WTC11 (cell line): ENCODE measurements at regions not wholly inside any gene's neighbourhood (a gene's known extent, or its start where the extent isn't known, plus 50 kb on each side); places are given as distances from the start of the nearest gene placed in this dataset.

Source experiments
- ATAC-seq: fragments of 200-7000 bp; cut with Tn5 transposase; 2 replicates; pipeline ENCODE4 v1.10.0; 2021; ENCODE audit warnings: mild to moderate bottlenecking, moderate library complexity
- CTCF ChIA-PET: fragments of 300-600 bp; sonication (Branson Sonifier 250); formaldehyde crosslinking; loops from one replicate; lab custom pipeline; 2021; ENCODE audit warnings: antibody characterized with exemption; lab: Charles Lee
- POLR2A ChIA-PET: fragments of 350-600 bp; sonication (Branson Sonifier 250); formaldehyde crosslinking; loops from one replicate; lab custom pipeline; 2021; ENCODE audit warnings: antibody characterized with exemption; lab: Charles Lee
- DNase-seq: peaks from one replicate; pipeline ENCODE4 v3.0.0; 2021; ENCODE audit warnings: low spot score
- H3K27ac Mint-ChIP-seq: 2 replicates; pipeline ENCODE4 v1.8.0; 2021; ENCODE audit warnings: mixed read lengths
- H3K27me3 Mint-ChIP-seq: 2 replicates; pipeline ENCODE4 v1.8.0; 2021; ENCODE audit warnings: low read depth, mild to moderate bottlenecking, moderate library complexity, mixed read lengths
- H3K36me3 Mint-ChIP-seq: 2 replicates; pipeline ENCODE4 v1.8.0; 2021; ENCODE audit warnings: mixed read lengths
- H3K4me1 Mint-ChIP-seq: 2 replicates; pipeline ENCODE4 v1.8.0; 2022; ENCODE audit warnings: mixed read lengths
- H3K4me3 Mint-ChIP-seq: 2 replicates; pipeline ENCODE4 v1.8.0; 2021; ENCODE audit warnings: mild to moderate bottlenecking, moderate library complexity, mixed read lengths
- H3K9me3 Mint-ChIP-seq: 2 replicates; pipeline ENCODE4 v1.8.0; 2021; ENCODE audit warnings: mixed read lengths
- CBFB ChIP-seq: sonication (generic); formaldehyde crosslinking; IDR thresholded peaks from 2 replicates; pipeline ENCODE4 v1.8.1; 2022; ENCODE audit warnings: mild to moderate bottlenecking, low read depth, missing genetic modification reagents
- CREM ChIP-seq: sonication (generic); formaldehyde crosslinking; IDR thresholded peaks from 2 replicates; pipeline ENCODE4 v1.8.1; 2022; ENCODE audit warnings: mild to moderate bottlenecking, missing genetic modification reagents, moderate library complexity
- ELF4 ChIP-seq: sonication (generic); formaldehyde crosslinking; IDR thresholded peaks from 2 replicates; pipeline ENCODE4 v1.8.1; 2022; ENCODE audit warnings: low read depth, mild to moderate bottlenecking, moderate library complexity, missing genetic modification reagents
- ESRRA ChIP-seq: sonication (generic); formaldehyde crosslinking; IDR thresholded peaks from 2 replicates; pipeline ENCODE4 v1.8.1; 2022; ENCODE audit warnings: mild to moderate bottlenecking, missing genetic modification reagents, borderline replicate concordance
- FOXK1 ChIP-seq: sonication (generic); formaldehyde crosslinking; IDR thresholded peaks from 2 replicates; pipeline ENCODE4 v1.8.0; 2022; ENCODE audit warnings: mild to moderate bottlenecking, moderate library complexity, missing genetic modification reagents
- FOXP1 ChIP-seq: sonication (generic); formaldehyde crosslinking; IDR thresholded peaks from 2 replicates; pipeline ENCODE4 v1.8.0; 2022; ENCODE audit warnings: missing genetic modification reagents, mild to moderate bottlenecking, moderate library complexity, borderline replicate concordance
- GABPB1 ChIP-seq: sonication (generic); formaldehyde crosslinking; IDR thresholded peaks from 2 replicates; pipeline ENCODE4 v1.8.1; 2023; ENCODE audit warnings: mild to moderate bottlenecking, missing genetic modification reagents
- GRHL2 ChIP-seq: fragments of 250-450 bp; sonication (Bioruptor Pico); IDR thresholded peaks from 2 replicates; pipeline ENCODE4 v1.8.0; 2022; ENCODE audit warnings: mild to moderate bottlenecking, moderate library complexity; ENCODE audit not compliant: insufficient replicate concordance, severe bottlenecking
- HMGA2 ChIP-seq: fragments of 250-450 bp; sonication (Bioruptor Pico); IDR thresholded peaks from 2 replicates; pipeline ENCODE4 v1.4.0; 2021; ENCODE audit warnings: mild to moderate bottlenecking, moderate library complexity
- JUN ChIP-seq: sonication (generic); formaldehyde crosslinking; IDR thresholded peaks from 2 replicates; pipeline ENCODE4 v1.8.0; 2023; ENCODE audit warnings: mild to moderate bottlenecking, missing genetic modification reagents
- RORB ChIP-seq: fragments of 250-450 bp; sonication (Bioruptor Pico); IDR thresholded peaks from 2 replicates; pipeline ENCODE4 v1.9.0; 2021; ENCODE audit warnings: mild to moderate bottlenecking
- TEAD1 ChIP-seq: sonication (generic); formaldehyde crosslinking; IDR thresholded peaks from 2 replicates; pipeline ENCODE4 v1.8.0; 2022; ENCODE audit warnings: mild to moderate bottlenecking, missing genetic modification reagents
- TEAD4 ChIP-seq: sonication (generic); formaldehyde crosslinking; IDR thresholded peaks from 2 replicates; pipeline ENCODE4 v1.8.0; 2022; ENCODE audit warnings: mild to moderate bottlenecking, missing genetic modification reagents
- TP53 ChIP-seq: sonication (generic); formaldehyde crosslinking; IDR thresholded peaks from 2 replicates; pipeline ENCODE4 v1.8.1; 2023; ENCODE audit warnings: mild to moderate bottlenecking, missing genetic modification reagents
- ZNF232 ChIP-seq: sonication (generic); formaldehyde crosslinking; IDR thresholded peaks from 2 replicates; pipeline ENCODE4 v1.8.0; 2022; ENCODE audit warnings: mild to moderate bottlenecking, missing genetic modification reagents
- ZNF396 ChIP-seq: fragments of 250-450 bp; sonication (Bioruptor Pico); IDR thresholded peaks from 2 replicates; pipeline ENCODE4 v1.8.0; 2021; ENCODE audit warnings: mild to moderate bottlenecking, moderate library complexity, borderline replicate concordance
- TF ChIP-seq, protein P1 (sequence below): sonication (generic); formaldehyde crosslinking; IDR thresholded peaks from 2 replicates; pipeline ENCODE4 v1.8.1; 2023; ENCODE audit warnings: mild to moderate bottlenecking, missing genetic modification reagents, moderate library complexity
- TF ChIP-seq, protein P2 (sequence below): sonication (generic); formaldehyde crosslinking; IDR thresholded peaks from 2 replicates; pipeline ENCODE4 v1.8.0; 2023; ENCODE audit warnings: missing genetic modification reagents
- TF ChIP-seq, protein P3 (sequence below): fragments of 250-450 bp; sonication (Bioruptor Pico); IDR thresholded peaks from 2 replicates; pipeline ENCODE4 v1.9.0; 2021; ENCODE audit warnings: mild to moderate bottlenecking, borderline replicate concordance
- TF ChIP-seq, protein P4 (sequence below): fragments of 250-450 bp; sonication (Bioruptor Pico); IDR thresholded peaks from 2 replicates; pipeline ENCODE4 v1.8.0; 2021; ENCODE audit warnings: mild to moderate bottlenecking
- TF ChIP-seq, protein P5 (sequence below): sonication (generic); formaldehyde crosslinking; IDR thresholded peaks from 2 replicates; pipeline ENCODE4 v1.8.1; 2022; ENCODE audit warnings: mild to moderate bottlenecking, missing genetic modification reagents, moderate library complexity, borderline replicate concordance
- TF ChIP-seq, protein P6 (sequence below): sonication (generic); formaldehyde crosslinking; IDR thresholded peaks from 2 replicates; pipeline ENCODE4 v1.8.0; 2022; ENCODE audit warnings: mild to moderate bottlenecking, missing genetic modification reagents

DNA sequence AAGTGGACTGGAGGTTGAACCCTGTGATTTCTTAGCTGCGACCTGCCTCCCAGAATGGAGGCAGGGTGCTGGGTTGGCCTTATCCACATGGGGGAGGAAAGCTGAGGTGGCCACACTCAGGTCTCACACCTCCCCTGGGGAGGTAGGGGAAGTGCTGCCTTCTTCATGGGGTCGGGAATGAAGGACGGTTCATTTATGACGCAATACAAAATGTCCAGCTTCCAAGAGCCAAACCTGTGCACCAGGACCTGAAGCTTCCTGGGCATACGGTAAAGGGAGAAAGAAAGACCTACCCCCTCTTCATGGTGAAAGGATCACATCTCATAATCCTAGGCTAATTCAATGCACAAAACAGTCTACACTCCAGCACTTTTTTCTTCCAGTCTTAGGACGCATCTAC lies 150.6 kb upstream of the CDYL start (continued):
- TF ChIP-seq ZNF396 (CRISPR knock-in tag) (no peak), RORB (CRISPR knock-in tag) (no peak), TP53 (CRISPR knock-in tag) (no peak)
- TF ChIP-seq, protein P1, sequence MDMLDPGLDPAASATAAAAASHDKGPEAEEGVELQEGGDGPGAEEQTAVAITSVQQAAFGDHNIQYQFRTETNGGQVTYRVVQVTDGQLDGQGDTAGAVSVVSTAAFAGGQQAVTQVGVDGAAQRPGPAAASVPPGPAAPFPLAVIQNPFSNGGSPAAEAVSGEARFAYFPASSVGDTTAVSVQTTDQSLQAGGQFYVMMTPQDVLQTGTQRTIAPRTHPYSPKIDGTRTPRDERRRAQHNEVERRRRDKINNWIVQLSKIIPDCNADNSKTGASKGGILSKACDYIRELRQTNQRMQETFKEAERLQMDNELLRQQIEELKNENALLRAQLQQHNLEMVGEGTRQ (CRISPR knock-in tag), result no peak
- TF ChIP-seq, protein P2, sequence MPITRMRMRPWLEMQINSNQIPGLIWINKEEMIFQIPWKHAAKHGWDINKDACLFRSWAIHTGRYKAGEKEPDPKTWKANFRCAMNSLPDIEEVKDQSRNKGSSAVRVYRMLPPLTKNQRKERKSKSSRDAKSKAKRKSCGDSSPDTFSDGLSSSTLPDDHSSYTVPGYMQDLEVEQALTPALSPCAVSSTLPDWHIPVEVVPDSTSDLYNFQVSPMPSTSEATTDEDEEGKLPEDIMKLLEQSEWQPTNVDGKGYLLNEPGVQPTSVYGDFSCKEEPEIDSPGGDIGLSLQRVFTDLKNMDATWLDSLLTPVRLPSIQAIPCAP, result no peak

DNA sequence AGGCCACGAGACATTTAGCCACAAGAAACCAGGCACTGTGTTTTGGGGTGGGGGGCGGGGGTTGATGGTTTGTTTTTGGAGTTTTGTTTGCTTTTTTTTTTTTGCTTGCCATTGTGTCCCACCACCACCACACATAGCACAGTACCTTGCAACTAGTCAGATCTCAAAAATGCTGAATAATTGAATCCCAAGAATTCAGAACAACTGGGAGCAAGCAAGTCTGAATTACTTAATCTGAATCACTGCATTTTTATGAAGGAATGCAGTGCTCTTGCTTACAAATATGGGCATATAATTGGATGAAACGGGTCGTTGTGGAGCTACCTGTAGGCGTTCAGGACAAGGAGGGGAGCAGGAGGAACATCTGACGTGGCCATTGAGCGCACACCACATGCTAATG lies 151.5 kb upstream of the CDYL start:
- ATAC-seq, result no peak
- no peak for TF ChIP-seq TP53 (CRISPR knock-in tag)
- TF ChIP-seq, protein P3, sequence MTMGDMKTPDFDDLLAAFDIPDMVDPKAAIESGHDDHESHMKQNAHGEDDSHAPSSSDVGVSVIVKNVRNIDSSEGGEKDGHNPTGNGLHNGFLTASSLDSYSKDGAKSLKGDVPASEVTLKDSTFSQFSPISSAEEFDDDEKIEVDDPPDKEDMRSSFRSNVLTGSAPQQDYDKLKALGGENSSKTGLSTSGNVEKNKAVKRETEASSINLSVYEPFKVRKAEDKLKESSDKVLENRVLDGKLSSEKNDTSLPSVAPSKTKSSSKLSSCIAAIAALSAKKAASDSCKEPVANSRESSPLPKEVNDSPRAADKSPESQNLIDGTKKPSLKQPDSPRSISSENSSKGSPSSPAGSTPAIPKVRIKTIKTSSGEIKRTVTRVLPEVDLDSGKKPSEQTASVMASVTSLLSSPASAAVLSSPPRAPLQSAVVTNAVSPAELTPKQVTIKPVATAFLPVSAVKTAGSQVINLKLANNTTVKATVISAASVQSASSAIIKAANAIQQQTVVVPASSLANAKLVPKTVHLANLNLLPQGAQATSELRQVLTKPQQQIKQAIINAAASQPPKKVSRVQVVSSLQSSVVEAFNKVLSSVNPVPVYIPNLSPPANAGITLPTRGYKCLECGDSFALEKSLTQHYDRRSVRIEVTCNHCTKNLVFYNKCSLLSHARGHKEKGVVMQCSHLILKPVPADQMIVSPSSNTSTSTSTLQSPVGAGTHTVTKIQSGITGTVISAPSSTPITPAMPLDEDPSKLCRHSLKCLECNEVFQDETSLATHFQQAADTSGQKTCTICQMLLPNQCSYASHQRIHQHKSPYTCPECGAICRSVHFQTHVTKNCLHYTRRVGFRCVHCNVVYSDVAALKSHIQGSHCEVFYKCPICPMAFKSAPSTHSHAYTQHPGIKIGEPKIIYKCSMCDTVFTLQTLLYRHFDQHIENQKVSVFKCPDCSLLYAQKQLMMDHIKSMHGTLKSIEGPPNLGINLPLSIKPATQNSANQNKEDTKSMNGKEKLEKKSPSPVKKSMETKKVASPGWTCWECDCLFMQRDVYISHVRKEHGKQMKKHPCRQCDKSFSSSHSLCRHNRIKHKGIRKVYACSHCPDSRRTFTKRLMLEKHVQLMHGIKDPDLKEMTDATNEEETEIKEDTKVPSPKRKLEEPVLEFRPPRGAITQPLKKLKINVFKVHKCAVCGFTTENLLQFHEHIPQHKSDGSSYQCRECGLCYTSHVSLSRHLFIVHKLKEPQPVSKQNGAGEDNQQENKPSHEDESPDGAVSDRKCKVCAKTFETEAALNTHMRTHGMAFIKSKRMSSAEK (CRISPR knock-in tag), result no peak
- TF ChIP-seq FOXK1 (CRISPR knock-in tag), result no peak
- DNase-seq, result no peak
- Mint-ChIP-seq H3K36me3 (peaks cover 8% of the 10 kb centered on the region), H3K4me1 (peaks cover 7% of the 10 kb centered on the region; the same call in 1 of the 2 replicates), H3K27me3 (0 out of 2 replicates have a peak, but pooled peaks cover 2% of the 10 kb centered on the region), H3K27ac (no peak overlapping the region), H3K9me3 (peaks cover 10% of the 10 kb centered on the region), H3K4me3 (no peak overlapping the region)
- ChIA-PET POLR2A (no interaction called here), CTCF (no interaction called here)

DNA sequence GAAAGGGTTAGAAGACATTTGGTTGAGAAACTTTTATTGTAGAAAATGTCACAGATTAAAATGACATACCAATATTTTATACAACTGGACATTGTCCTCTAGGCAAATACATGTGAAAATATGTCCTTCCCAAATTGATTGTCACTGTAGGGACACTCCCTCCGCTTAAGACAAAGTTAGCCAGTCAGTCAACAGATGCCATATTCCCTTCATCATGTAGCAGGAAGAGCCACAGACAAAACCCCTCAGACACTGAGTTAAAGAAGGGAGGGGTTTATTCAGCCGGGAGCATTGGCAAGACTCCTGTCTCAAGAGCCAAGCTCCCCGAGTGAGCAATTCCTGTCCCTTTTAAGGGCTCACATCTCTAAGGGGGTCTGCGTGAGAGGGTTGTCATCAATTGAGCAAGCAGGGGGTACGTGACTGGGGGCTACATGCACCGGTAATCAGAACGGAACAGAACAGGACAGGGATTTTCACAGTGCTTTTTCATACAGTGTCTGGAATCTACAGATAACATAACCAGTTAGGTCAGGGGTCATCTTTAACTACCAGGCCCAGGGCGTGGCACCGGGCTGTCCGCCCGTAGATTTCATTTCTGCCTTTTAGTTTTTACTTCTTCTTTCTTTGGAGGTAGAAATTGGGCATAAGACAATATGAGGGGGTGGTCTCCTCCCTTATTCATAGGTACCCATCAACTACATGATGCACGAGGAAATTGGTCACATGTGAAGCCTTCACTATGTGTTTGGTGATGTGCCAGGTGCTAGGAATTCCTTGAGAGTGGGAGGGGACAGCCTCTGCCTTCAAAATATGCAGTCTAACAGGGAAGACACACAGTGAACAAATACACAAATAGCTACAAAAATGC lies 155.7 kb upstream of the CDYL start:
- DNase-seq (no peak), ATAC-seq (no peak)
- no peak overlapping the region for H3K27ac Mint-ChIP-seq
- H3K9me3 Mint-ChIP-seq, result no peaks in the 10 kb centered on the region
- ChIA-PET CTCF (interaction anchor here (0.6 to 1.4 kb wide), 3 partner anchors 15 to 301 kb away, joined by 3 to 5 read pairs (median 4); no protein-coding TSS in a partner anchor), POLR2A (no interaction called here)
- H3K27me3 Mint-ChIP-seq, result 0 out of 2 replicates have a peak, but pooled peaks cover 2% of the 10 kb centered on the region
- H3K36me3 Mint-ChIP-seq, result no peaks in the 10 kb centered on the region
- peaks cover 9% of the 10 kb centered on the region for H3K4me1 Mint-ChIP-seq
- no peak overlapping the region for H3K4me3 Mint-ChIP-seq
- TF ChIP-seq HMGA2, result no peak
- TF ChIP-seq TEAD1 (CRISPR knock-in tag), result no peak
- TF ChIP-seq FOXP1, result no peak
- TF ChIP-seq, protein P4, sequence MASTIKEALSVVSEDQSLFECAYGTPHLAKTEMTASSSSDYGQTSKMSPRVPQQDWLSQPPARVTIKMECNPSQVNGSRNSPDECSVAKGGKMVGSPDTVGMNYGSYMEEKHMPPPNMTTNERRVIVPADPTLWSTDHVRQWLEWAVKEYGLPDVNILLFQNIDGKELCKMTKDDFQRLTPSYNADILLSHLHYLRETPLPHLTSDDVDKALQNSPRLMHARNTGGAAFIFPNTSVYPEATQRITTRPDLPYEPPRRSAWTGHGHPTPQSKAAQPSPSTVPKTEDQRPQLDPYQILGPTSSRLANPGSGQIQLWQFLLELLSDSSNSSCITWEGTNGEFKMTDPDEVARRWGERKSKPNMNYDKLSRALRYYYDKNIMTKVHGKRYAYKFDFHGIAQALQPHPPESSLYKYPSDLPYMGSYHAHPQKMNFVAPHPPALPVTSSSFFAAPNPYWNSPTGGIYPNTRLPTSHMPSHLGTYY (CRISPR knock-in tag), result no peak
- TF ChIP-seq RORB (CRISPR knock-in tag), result no peak
- TF ChIP-seq, protein P5, sequence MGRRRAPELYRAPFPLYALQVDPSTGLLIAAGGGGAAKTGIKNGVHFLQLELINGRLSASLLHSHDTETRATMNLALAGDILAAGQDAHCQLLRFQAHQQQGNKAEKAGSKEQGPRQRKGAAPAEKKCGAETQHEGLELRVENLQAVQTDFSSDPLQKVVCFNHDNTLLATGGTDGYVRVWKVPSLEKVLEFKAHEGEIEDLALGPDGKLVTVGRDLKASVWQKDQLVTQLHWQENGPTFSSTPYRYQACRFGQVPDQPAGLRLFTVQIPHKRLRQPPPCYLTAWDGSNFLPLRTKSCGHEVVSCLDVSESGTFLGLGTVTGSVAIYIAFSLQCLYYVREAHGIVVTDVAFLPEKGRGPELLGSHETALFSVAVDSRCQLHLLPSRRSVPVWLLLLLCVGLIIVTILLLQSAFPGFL (CRISPR knock-in tag), result no peak
- TF ChIP-seq TEAD4 (CRISPR knock-in tag), result no peak
- no peak for TF ChIP-seq ESRRA (CRISPR knock-in tag)
- no peak for TF ChIP-seq ELF4 (CRISPR knock-in tag)
- TF ChIP-seq GRHL2 (CRISPR knock-in tag), result no peak
- TF ChIP-seq, protein P6, sequence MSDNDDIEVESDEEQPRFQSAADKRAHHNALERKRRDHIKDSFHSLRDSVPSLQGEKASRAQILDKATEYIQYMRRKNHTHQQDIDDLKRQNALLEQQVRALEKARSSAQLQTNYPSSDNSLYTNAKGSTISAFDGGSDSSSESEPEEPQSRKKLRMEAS (CRISPR knock-in tag), result no peak
- no peak for TF ChIP-seq ZNF232 (CRISPR knock-in tag)
- no peak for TF ChIP-seq GABPB1 (CRISPR knock-in tag)
- no peak for TF ChIP-seq JUN (CRISPR knock-in tag)
- no peak for TF ChIP-seq CBFB (CRISPR knock-in tag)
- no peak for TF ChIP-seq CREM (CRISPR knock-in tag)
